ENCODE measurements at regions not wholly inside any gene's neighbourhood (a gene's known extent, or its start where the extent isn't known, plus 50 kb on each side); places are given as distances from the start of the nearest gene placed in this dataset.
"Not testable (repeated sequence)": the region's sequence is repeated elsewhere in the genome, so short reads cannot be mapped to it uniquely, and the experiment has no call there.

- FAIRE-seq (no peak), DNase-seq (ENCODE audit: insufficient read length, low spot score) (no peak)
- no peak for TF ChIP-seq TAF1 (IDR thresholded peaks at IDR 0.05; ENCODE audit: low read depth, low read length)
- no peak for TF ChIP-seq SPI1 (IDR thresholded peaks at IDR 0.05; ENCODE audit: low read depth, low read length)
- TF ChIP-seq PAX5 (IDR thresholded peaks at IDR 0.05; ENCODE audit: insufficient read depth, low read length, severe bottlenecking) = no peak
- no peak for TF ChIP-seq POU2F2 (IDR thresholded peaks at IDR 0.05; ENCODE audit: low read depth, low read length)
- TF ChIP-seq POLR2AphosphoS5 (IDR thresholded peaks at IDR 0.05; ENCODE audit: low read depth, low read length) = no peak
- TF ChIP-seq POLR2A (IDR thresholded peaks at IDR 0.05; ENCODE audit: low read depth, low read length) = no peak
Observed at GRCh38 chr22:47304191-47304831, 541.9 kb downstream of the TBC1D22A start.

GRCh38 chr22:47303161-47303890, 540.9 kb downstream of the TBC1D22A start:
- TF ChIP-seq PAX5 (IDR thresholded peaks at IDR 0.05; ENCODE audit: insufficient read depth, low read length, severe bottlenecking) = no peak
- no peak for FAIRE-seq
- no peak for DNase-seq (ENCODE audit: insufficient read length, low spot score)

- DNase-seq (ENCODE audit: insufficient read length, low spot score); FAIRE-seq: not testable (repeated sequence)
Observed at GRCh38 chr22:47302587-47302986, 540.1 kb downstream of the TBC1D22A start.

- TF ChIP-seq SPI1 (IDR thresholded peaks at IDR 0.05; ENCODE audit: low read depth, low read length) = no peak
- TF ChIP-seq TAF1 (IDR thresholded peaks at IDR 0.05; ENCODE audit: low read depth, low read length) = no peak
- TF ChIP-seq PAX5 (IDR thresholded peaks at IDR 0.05; ENCODE audit: insufficient read depth, low read length, severe bottlenecking) = no peak
- TF ChIP-seq POU2F2 (IDR thresholded peaks at IDR 0.05; ENCODE audit: low read depth, low read length) = no peak
- no peak for TF ChIP-seq POLR2A (IDR thresholded peaks at IDR 0.05; ENCODE audit: low read depth, low read length)
- no peak for TF ChIP-seq POLR2AphosphoS5 (IDR thresholded peaks at IDR 0.05; ENCODE audit: low read depth, low read length)
Observed at GRCh38 chr22:47301820-47302475, 539.5 kb downstream of the TBC1D22A start.

GRCh38 chr22:47300698-47301405, 538.4 kb downstream of the TBC1D22A start:
- no peak for FAIRE-seq
- no peak for TF ChIP-seq PAX5 (IDR thresholded peaks at IDR 0.05; ENCODE audit: insufficient read depth, low read length, severe bottlenecking)
- TF ChIP-seq TAF1 (IDR thresholded peaks at IDR 0.05; ENCODE audit: low read depth, low read length) = no peak
- no peak for TF ChIP-seq POU2F2 (IDR thresholded peaks at IDR 0.05; ENCODE audit: low read depth, low read length)
- DNase-seq (ENCODE audit: insufficient read length, low spot score) = no peak

More at GRCh38 chr22:47301820-47302475, 539.5 kb downstream of the TBC1D22A start:
- no peak for DNase-seq (ENCODE audit: insufficient read length, low spot score)
- FAIRE-seq = no peak

- no peak for TF ChIP-seq POU2F2 (IDR thresholded peaks at IDR 0.05; ENCODE audit: low read depth, low read length)
- no peak for TF ChIP-seq TAF1 (IDR thresholded peaks at IDR 0.05; ENCODE audit: low read depth, low read length)
- TF ChIP-seq POLR2AphosphoS5 (IDR thresholded peaks at IDR 0.05; ENCODE audit: low read depth, low read length) = no peak
- TF ChIP-seq POLR2A (IDR thresholded peaks at IDR 0.05; ENCODE audit: low read depth, low read length) = no peak
- TF ChIP-seq PAX5 (IDR thresholded peaks at IDR 0.05; ENCODE audit: insufficient read depth, low read length, severe bottlenecking) = no peak
- no peak for TF ChIP-seq SPI1 (IDR thresholded peaks at IDR 0.05; ENCODE audit: low read depth, low read length)
- no peak for FAIRE-seq
- no peak for DNase-seq (ENCODE audit: insufficient read length, low spot score)
Observed at GRCh38 chr22:47299863-47300697, 537.6 kb downstream of the TBC1D22A start.

- FAIRE-seq (no peak), DNase-seq (ENCODE audit: insufficient read length, low spot score) (no peak)
- TF ChIP-seq POU2F2 (IDR thresholded peaks at IDR 0.05; ENCODE audit: low read depth, low read length) = no peak
- TF ChIP-seq PAX5 (IDR thresholded peaks at IDR 0.05; ENCODE audit: insufficient read depth, low read length, severe bottlenecking) = no peak
- no peak for TF ChIP-seq TAF1 (IDR thresholded peaks at IDR 0.05; ENCODE audit: low read depth, low read length)
- TF ChIP-seq SPI1 (IDR thresholded peaks at IDR 0.05; ENCODE audit: low read depth, low read length) = no peak
Observed at GRCh38 chr22:47299211-47299862, 536.9 kb downstream of the TBC1D22A start.

- DNase-seq (ENCODE audit: insufficient read length, low spot score) = no peak
- no peak for TF ChIP-seq SPI1 (IDR thresholded peaks at IDR 0.05; ENCODE audit: low read depth, low read length)
- no peak for TF ChIP-seq POLR2AphosphoS5 (IDR thresholded peaks at IDR 0.05; ENCODE audit: low read depth, low read length)
- TF ChIP-seq TAF1 (IDR thresholded peaks at IDR 0.05; ENCODE audit: low read depth, low read length) = no peak
- no peak for TF ChIP-seq POU2F2 (IDR thresholded peaks at IDR 0.05; ENCODE audit: low read depth, low read length)
- no peak for TF ChIP-seq POLR2A (IDR thresholded peaks at IDR 0.05; ENCODE audit: low read depth, low read length)
- TF ChIP-seq PAX5 (IDR thresholded peaks at IDR 0.05; ENCODE audit: insufficient read depth, low read length, severe bottlenecking) = no peak
- FAIRE-seq = no peak
Observed at GRCh38 chr22:47298017-47298785, 535.8 kb downstream of the TBC1D22A start.

Measured in GM12891 (cell line).